NCI-H1417 treated with DMSO at 0.1 percent for 48 hours (cell line): ENCODE measurements at regions not wholly inside any gene's neighbourhood (a gene's known extent, or its start where the extent isn't known, plus 50 kb on each side); places are given as distances from the start of the nearest gene placed in this dataset.

Source experiments
- DNase-seq: peaks from one replicate; lab custom pipeline; 2025; lab: John Stamatoyannopoulos, UW

DNA sequence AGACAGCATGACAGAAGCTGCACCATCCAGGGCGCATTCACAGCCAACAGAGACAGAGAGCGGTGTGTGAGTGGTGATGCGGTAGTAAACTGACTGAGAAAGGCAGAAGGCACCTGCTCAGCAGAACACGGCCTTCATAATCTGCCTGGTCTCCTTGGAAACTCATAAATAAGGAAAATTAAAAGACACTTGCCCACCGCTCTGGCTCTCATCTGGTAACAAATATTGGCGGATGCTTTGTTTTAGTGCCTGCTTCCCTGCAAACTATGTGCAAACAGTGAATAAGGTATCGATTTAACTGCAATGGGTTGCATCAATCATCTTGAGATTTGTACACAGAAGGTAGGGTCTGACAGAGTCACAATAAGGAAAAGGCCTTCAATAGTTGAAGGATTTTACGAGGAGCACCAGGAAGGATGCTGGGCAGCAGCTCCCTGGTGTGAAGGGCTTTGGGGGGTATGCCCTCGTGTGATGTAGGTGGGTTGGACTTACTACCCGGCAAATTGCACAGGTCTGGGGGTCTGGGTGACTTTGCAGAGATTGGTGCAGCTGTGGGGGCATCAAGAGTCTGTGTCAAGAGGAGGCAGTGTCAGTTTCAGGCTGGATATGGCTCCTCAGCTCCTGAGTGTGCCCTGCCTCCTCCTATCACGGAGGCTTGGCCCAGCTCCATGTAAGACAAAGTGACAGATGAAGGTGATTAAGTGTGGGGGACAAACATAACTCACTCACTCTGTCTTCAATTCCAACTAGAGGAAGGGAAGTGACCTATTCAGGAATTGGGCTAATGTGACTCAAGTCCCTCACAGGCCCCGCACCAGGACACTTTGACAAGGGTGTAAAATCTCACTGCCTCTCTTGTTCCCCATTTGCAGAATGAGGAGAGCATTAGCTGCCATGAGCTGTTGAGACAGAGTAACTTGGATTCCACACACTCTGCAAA is 166.7 kb downstream of the ICE1 start:
- DNase-seq, result no peak

DNA sequence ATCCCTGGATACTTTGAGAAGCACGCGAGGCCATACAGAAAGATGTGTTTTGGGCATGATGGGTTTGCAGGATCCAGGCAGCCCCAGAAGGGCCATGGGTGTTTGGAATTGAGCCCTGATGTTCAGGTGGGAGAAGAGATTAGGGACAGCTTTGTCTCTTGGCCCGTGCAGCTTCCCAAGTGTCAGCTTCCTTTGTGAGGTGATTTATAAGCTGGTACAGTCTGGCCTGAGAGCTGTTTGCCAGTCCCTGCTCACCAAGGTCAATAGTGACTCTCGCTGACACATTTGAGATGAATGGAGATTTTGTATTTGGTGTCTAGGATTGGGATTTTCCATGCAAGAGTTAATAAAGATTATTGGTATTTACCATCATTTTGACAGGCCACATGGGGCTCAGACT is 165.9 kb downstream of the ICE1 start:
- DNase-seq, result no peak

DNA sequence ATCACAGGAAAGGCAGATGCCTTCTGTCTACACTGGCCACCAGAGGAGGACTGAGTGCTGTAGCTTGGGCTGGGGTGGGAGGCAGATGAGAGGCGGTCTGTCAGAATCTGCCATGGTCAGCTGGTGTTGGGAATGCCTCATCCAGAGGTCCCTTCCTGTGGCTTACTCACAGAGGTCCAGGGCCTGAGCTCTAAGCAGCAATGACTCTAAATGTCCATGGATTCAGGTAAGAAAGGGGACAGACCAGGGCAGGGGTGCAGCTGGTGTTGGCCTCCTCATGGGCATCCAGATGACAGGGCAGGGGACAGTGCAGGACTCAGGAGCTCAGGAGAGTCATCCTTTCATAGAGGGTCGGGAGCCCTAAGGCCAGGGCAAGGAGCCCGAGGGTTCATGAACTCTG is 165.0 kb downstream of the ICE1 start:
- no peak for DNase-seq

DNA sequence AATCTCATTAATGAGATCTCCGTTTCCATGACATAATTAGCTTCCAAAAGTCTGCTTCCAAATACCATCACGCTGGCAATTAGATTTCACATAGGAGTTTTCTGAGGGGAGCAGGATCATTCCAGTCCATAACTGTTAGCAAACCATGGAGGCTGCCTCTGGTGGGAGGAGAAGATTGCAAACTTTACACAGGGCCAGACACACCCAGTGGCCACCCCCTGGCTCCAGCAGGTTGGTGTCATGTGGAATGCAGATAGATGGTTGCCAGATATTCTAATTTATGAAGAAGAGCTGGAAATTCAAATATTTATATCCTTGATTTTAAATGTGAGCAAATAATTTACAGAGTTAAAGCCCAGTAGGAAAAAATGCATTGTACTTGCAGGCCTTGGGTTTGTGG is 164.2 kb downstream of the ICE1 start:
- no peak for DNase-seq

DNA sequence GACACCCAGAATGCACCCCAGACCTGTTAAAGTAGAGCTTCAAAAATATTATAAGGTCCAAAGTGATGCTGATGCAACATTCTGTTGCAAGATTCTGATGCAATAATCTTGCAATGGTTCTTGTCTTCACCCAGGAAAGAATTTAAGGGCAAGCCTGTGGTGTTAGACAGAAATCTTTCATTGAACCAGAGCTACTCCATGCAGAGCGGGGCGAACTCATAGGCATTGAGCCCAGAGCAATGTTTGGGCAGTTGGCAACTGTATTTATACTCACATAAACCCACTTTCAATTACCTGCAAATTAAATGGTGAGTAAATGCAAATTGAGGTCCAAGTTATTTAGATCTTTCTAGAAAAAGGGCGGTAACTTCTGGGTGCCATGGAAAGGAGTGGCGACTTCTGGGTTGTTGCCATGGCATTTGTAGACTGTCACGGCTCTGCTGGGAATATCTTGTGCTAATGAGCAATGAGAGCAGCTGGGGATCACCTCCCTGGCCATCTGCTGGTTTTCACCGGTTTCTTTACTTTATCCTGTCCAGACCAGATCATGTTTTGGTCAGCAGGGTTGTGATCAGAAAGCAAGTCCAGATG is 163.4 kb downstream of the ICE1 start:
- no peak for DNase-seq

DNA sequence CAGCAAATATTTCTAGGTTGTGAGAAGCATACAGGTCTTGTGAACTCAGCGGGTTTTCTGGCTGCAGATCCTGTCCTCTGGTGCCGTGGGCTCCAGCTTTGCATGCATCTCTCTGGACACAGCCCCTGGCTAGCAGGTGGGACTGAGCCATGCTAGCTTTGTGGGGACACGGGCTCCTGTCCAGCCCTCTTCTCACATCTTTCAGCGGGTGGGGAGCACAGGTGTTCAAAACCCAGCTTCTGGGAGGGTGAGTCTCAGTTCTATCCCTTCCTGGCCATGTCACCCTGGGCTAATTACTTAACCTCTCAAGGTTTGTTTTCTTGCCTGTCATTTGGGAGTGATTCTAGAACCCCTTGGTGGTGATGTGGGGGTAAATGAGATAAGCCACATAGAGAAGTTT is 162.3 kb downstream of the ICE1 start:
- DNase-seq, result no peak

DNA sequence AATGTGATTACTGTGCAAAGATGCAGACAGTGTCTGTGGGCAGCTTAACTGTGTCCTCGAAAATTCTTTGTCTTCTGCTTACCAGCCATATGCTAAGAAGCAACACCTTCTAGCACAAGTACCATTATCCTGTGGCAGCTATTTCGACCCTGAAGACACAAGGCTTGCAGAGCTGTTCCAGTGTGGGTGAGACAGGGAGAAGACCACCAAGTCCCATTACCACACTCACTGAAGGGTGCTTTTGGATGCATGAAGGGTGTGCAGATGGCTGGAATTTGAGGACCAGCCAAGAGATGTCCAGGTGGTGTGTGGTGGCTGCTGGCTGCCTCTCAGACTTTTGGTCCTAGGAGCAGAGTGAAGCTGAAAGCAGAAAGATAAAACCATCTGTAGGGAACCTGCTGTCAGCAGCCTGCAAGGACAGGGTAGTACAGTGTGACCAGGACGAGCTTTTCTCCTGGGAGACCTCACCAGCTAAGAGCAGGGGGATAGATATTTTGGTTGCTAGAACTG is 161.8 kb downstream of the ICE1 start:
- DNase-seq, result no peak

DNA sequence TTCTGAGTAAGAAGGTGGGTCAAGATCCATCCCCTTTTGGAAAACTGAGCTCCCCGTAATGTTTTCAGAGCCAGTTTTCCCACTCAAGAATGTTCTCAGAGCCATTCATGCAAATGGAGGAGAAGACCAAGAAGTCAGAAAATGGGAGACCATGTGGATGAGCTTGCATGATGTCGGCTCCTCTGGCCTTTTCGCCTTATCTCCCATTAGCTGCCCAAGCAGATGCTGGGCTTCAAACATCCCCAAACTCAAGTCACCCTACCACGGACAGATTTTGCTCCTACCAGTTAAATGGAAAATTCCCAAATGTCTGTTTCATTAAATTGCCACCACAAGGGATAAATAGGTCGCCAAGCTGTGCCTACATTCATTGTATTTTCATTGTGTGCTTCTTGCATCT is 161.4 kb downstream of the ICE1 start:
- no peak for DNase-seq

DNA sequence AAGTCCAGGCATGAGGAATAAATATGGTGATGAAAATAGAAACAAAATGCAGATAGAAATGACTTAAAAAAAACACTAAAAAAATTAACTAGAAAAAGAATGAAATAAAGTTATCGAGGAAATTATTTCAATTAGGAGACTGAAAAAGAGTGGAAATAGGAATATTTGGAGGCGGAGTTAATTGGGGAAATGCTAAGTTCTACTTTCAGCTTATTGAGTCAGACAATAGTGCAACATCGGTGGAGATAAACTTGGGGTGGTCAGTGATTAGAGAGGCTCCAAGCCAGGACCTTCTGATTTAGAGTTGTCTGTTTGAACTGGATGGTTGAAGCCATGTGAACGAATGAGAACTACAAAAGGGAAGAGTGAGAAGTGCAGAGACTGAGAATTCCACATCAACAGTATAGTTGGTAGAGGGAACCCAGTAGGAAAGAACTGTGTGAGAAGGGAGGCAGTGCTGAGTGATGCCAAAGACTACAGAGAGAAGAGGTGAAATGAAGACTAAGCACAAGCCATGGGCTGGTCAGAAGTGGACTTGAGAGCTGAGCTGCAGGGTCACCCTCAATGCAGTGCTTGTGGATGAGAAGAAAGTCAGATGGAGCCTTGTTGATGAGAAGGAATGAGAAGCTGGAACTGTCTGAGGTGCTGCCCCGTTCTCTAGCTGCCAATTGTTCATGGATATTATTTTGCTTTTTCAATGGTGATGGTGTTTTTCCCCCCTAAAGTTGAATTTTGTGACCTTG is 160.7 kb downstream of the ICE1 start:
- DNase-seq, result no peak

DNA sequence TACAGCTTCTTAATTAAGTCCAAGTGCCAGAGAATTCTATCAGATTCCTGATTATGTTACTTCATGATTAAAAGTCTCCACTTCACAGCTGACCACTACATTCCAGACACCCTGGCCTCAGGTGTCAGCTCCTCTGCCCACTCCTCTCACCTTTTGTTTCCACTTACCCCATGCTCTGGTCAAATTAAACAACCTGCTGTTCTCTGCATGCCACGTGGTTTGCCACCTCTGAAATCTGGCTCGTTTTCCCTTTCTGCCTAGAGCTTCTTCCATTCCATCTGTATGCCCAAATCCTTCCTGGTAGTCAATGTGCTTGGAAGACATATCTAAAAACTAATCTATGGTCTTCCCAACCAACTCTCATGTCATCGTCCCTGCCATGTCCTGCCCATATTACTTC is 158.6 kb downstream of the ICE1 start:
- DNase-seq, result no peak

DNA sequence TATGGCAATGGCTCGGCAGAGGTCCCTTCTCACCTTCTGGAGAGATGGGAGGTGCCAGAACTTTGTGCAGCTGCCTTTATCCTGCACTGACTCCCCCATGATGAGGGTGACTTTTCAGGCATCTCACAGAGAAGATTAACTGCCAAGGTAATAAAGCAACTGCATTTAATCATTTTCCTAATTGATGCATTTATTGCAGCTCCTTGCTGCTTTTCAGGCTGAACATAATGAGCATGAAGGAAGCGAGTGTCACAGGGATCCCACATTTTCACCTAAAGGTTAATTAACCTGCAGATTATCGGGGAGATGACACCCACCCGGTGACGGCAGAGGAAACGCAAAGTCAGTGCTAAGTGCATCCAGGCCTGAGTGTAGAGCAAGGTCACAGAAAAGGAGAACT is 154.3 kb downstream of the ICE1 start:
- DNase-seq, result no peak

DNA sequence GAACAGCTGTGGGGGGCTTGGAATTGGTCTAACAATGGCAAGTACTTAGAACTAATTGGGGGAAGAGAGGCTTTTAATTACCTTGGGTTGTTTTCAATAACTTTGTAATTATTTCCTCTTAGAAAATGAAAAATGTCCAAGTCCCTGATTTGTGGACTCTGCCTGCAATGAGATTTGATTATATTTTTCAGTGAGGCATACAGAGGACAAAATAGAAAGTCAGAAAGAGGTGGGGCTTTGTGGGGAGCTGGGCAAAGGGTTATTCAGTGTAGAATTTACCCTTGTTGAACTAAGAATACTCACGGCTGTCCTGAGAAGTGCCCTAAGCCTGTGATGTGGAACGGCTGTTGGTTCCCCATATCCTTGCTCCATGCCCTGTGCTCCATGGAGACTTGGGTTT is 153.0 kb downstream of the ICE1 start:
- DNase-seq, result no peak

DNA sequence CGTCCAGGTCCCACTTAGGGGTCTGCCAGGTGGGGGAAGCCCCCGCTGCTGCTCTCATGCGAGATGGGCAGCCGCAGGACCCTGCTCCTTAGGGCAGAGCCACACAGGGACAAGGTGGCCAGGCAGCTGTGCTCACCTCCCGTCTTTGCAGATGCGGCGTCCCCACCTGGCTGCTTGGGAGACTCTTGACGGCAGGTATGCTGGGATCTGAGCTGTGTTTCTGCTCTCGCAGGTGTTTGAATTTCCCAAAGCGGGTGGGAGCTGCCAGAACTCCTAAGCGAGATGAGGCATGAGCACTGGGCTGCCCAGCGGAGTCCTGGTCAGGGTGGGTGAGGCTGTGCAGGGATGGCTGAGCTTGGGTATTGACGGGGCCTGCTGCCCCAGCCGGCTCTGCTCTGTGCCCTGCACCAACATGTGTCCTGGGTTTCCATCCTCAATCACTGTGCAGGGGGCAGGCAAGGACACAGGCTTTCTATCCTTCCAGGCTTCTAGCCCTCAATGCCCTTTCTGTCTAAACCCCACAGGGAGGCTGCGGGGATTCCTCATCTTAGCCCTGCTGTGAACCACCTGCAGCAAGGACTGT is 151.4 kb downstream of the ICE1 start:
- DNase-seq, result no peak

DNA sequence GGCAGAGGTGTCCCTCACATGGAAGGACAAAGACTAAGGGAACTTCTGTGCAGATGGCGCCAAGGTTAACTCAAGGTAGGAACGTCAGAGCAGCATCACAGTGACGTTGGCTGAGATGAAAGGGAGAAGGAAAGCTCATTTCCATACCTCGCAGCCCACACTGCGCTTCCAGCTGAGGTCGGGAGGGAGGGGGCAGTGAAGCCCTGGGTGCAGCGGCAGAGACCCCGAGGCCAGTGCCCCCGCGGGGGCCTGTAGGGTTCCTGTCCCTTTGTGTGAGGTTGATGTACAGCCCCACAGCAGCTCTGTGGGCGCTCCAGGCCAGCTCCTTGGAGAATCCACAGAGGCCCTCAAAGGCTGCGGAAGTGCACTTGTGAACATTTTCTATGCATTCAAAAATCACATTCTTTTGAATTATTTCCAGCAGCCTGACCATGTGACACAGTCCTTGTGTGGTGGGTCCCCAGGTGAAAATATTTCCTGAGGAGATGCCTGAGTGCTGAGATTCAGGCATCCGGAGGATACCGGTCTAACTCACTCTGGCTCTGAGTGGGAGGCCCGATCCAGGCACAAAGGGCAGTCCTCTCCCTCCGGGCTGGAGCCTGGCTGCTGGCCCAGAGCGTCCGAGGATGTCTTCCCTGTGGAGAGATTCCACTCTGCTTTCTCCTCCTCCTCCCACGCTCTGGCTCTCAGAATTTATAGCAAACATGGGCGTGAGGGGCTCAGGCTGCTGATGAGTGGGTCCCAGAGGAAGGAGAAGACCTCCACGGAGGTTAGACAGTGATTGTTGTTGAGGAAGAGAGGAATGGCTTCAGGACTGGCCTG is 150.7 kb downstream of the ICE1 start:
- no peak for DNase-seq

DNA sequence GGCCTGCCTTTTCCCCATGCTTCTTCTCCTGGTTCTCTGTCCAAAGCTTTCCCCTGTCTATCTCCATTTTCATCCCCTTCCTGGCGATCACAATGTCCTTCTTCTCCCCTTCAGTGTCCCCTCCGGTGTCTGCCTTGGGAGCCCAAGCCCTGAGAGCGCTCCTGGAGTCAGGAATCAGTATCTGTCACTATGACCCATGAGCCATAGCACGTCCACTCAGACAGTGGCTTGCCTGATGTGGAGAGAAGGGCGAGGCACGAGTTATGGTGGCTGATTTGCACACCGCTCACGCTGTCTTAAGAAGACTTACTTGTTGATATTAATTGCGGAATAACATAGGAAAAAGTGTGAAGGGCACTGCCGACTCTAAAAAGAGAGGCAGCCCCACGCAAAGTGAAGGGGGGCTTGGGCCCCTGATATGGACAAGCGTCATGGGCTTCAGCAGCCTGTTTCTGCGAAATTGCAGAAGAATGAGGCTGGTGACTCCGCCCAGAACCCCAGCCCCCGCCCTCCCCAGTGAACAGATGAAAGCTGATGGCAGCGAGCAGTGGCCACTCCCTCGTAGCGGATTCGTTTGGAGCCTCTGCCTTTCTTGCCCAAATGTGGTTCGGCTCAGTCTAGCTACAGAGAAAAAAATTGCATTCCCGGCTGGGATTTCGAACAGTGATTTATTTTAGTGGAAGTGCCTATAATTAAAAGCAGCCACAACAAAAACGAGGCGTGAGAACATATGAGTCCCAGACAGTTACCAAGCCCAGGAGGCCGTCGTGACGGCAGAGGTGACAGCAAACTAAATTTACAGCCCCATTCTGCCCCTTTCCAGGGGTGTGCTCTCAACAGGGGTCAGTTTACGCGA is 149.8 kb downstream of the ICE1 start:
- no peak for DNase-seq

DNA sequence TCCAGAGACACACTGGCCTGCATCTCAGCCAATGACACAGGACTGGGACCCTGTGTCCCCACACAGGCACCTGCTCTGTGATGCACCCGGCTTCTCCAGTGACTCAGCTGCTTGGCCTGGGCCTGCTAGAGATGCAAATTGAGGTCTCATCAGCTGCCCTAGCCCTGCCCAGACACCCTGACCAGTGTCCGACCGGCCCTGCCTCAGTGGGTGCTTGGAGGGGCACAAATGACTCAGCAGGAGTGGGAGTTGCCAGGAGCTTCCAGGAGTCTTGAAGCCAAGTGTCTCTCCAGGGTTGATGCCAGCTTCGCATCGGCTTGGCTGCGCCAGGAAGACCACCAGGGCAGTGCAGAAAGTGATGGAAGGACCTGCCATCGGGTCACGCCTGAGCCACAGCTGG is 148.2 kb downstream of the ICE1 start:
- no peak for DNase-seq

DNA sequence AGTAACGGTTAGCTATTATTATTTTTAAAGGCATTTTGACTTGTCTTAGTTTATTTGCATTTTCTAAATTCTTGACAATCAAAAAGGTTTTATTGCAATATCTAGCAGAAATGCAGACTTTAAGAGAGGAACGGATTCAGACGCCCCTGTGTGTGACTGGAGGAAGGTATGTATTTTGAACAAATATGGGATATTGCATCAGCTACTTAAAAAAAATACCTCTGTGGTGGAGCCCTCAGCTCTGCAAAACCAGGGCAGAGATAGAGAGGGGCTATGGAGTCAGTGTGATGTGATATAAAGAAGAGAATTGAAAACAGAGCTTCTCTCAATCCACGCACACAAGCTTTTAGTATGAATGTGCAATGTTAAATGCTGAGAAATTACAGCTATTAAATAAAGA is 142.4 kb downstream of the ICE1 start:
- DNase-seq, result no peak

DNA sequence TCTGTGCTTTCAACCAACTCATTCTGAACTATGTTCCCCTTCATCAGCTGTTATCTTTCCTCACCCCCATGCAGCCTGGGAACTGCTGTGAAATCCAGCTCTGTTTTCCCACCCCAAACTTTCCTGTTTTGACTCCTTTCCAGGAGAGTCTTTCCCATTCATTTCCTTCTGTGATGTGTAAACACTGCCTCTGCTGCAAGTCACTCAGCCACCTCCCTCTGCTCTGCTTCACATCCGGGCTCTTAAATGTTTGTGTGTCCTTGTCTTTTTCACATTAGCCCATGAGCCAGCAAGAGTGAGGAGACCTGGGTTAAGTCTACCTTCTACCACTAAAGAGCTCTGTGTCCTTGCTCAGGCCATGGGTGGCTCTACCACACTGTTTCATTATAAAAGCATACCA is 137.5 kb downstream of the ICE1 start:
- DNase-seq, result no peak

DNA sequence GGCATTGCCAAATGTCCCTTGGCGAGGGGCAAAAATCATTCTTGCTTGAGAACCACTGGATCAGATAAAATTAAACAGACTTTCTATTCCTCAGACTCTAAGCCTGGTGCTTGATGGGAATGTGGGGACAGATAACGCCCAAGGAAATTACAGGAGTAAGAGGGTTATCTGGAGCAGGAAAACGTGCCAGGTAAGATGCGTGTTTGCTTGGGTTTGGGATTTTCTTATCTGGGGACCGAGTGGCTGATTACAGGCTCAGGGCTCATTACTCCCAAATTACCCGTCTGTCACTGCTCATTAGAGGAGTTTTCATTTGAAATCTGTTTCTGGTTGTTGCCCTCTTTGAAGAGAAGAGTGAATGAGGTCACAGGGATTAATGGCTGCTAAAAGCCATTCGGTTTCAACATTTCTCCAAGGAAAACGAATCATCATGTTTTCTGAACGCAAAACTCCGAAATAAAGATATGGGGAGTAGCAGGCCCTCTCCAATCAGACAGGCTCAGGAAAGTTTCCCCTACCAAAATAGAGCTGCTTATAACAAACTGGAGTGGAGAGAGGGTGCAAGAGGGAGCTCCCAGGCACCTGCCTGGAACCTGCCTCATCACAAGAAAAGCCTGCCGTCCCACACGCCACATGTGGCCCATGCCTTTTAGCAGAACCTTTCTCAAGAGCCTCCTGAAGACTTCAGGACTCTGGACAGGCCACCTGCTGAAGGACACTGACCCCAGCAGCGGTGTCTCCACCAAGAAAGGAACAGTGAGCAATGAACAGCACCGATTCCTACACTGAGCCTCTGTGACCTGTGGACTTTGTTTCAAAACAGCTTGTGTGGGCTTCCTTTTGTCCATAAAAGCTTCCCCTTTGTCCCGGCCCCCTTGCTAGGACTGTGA is 136.4 kb downstream of the ICE1 start:
- DNase-seq, result no peak

DNA sequence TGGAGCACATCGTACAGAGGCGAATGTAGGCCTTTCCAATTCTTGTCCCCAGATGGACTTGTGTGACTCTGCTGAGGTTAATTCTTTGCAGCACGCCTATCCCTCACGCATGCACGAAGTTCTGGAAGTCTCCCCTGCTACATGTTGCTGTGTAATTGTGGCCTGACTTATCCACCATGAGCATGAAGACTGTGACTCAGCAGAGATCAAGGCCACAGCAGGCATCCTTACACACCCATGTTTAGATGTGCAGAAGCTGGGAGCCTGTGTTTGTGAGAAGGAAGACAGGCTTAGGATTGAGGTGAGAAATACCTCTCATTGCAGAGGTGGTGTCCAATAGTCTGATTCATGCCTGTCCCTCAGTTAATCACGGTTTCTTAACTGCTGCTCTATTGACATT is 135.6 kb downstream of the ICE1 start:
- no peak for DNase-seq
